ENCODE measurements at regions not wholly inside any gene's neighbourhood (a gene's known extent, or its start where the extent isn't known, plus 50 kb on each side); places are given as distances from the start of the nearest gene placed in this dataset.

- TF ChIP-seq FOXP2 (optimal IDR thresholded peaks at IDR 0.05; ENCODE audit: borderline replicate concordance, extremely low read depth, extremely low read length, insufficient read depth) (no peak), TAF1 (IDR thresholded peaks at IDR 0.05; ENCODE audit: borderline replicate concordance, insufficient read depth, low read length) (no peak), POLR2AphosphoS5 (IDR thresholded peaks at IDR 0.05; ENCODE audit: low read depth, low read length) (no peak), REST (IDR thresholded peaks at IDR 0.05; ENCODE audit: insufficient read depth in 1 of 2, low read depth in 2 of 2, low read length in 2 of 2) (no peak), SIN3A (IDR thresholded peaks at IDR 0.05; ENCODE audit: borderline replicate concordance, insufficient read depth, low read length) (no peak)
These were observed 56.9 kb downstream of the SLITRK6 start for GRCh38 chr13:85742355-85742754.

GRCh38 chr13:85741017-85741416 is 58.2 kb downstream of the SLITRK6 start:
- TF ChIP-seq SIN3A (IDR thresholded peaks at IDR 0.05; ENCODE audit: borderline replicate concordance, insufficient read depth, low read length): no peak
- TF ChIP-seq POLR2AphosphoS5 (IDR thresholded peaks at IDR 0.05; ENCODE audit: low read depth, low read length): no peak
- TF ChIP-seq TAF1 (IDR thresholded peaks at IDR 0.05; ENCODE audit: borderline replicate concordance, insufficient read depth, low read length): no peak
- TF ChIP-seq FOXP2 (optimal IDR thresholded peaks at IDR 0.05; ENCODE audit: borderline replicate concordance, extremely low read depth, extremely low read length, insufficient read depth): no peak
- TF ChIP-seq REST (IDR thresholded peaks at IDR 0.05; ENCODE audit: insufficient read depth in 1 of 2, low read depth in 2 of 2, low read length in 2 of 2): no peak

GRCh38 chr13:85738696-85739320 is 60.4 kb downstream of the SLITRK6 start:
- no peak for TF ChIP-seq SIN3A (IDR thresholded peaks at IDR 0.05; ENCODE audit: borderline replicate concordance, insufficient read depth, low read length)
- TF ChIP-seq REST (IDR thresholded peaks at IDR 0.05; ENCODE audit: insufficient read depth in 1 of 2, low read depth in 2 of 2, low read length in 2 of 2): no peak
- no peak for TF ChIP-seq FOXP2 (optimal IDR thresholded peaks at IDR 0.05; ENCODE audit: borderline replicate concordance, extremely low read depth, extremely low read length, insufficient read depth)
- TF ChIP-seq TAF1 (IDR thresholded peaks at IDR 0.05; ENCODE audit: borderline replicate concordance, insufficient read depth, low read length): no peak
- no peak for TF ChIP-seq POLR2AphosphoS5 (IDR thresholded peaks at IDR 0.05; ENCODE audit: low read depth, low read length)

GRCh38 chr13:85737952-85738351 is 61.3 kb downstream of the SLITRK6 start:
- TF ChIP-seq SIN3A (IDR thresholded peaks at IDR 0.05; ENCODE audit: borderline replicate concordance, insufficient read depth, low read length): no peak
- TF ChIP-seq FOXP2 (optimal IDR thresholded peaks at IDR 0.05; ENCODE audit: borderline replicate concordance, extremely low read depth, extremely low read length, insufficient read depth): no peak
- no peak for TF ChIP-seq TAF1 (IDR thresholded peaks at IDR 0.05; ENCODE audit: borderline replicate concordance, insufficient read depth, low read length)
- no peak for TF ChIP-seq REST (IDR thresholded peaks at IDR 0.05; ENCODE audit: insufficient read depth in 1 of 2, low read depth in 2 of 2, low read length in 2 of 2)
- TF ChIP-seq POLR2AphosphoS5 (IDR thresholded peaks at IDR 0.05; ENCODE audit: low read depth, low read length): no peak
